Neural cell (in vitro differentiated cells): ENCODE measurements at regions not wholly inside any gene's neighbourhood (a gene's known extent, or its start where the extent isn't known, plus 50 kb on each side); places are given as distances from the start of the nearest gene placed in this dataset.

Experiments used
- CTCF ChIP-seq: fragments of 450-650 bp; IDR thresholded peaks from 2 replicates; pipeline ENCODE4 v1.5.1; 2014; ENCODE audit warnings: antibody characterized with exemption, mild to moderate bottlenecking, moderate library complexity; ENCODE audit not compliant: poor library complexity, severe bottlenecking
- EP300 ChIP-seq: fragments of 450-650 bp; conservative IDR thresholded peaks from 2 replicates; pipeline ENCODE4 v1.6.1; 2014; ENCODE audit warnings: antibody characterized with exemption, mild to moderate bottlenecking, moderate library complexity; ENCODE audit not compliant: poor library complexity, severe bottlenecking
- POLR2AphosphoS5 ChIP-seq: IDR thresholded peaks from 2 replicates; pipeline ENCODE4 v1.6.1; 2012

GRCh38 chr9:91161465-91162300 is 200.0 kb downstream of the AUH start:
- no peak for TF ChIP-seq POLR2AphosphoS5
- TF ChIP-seq EP300 = no peak
- no peak for TF ChIP-seq CTCF
